HG03571 (cell line): ENCODE measurements at regions not wholly inside any gene's neighbourhood (a gene's known extent, or its start where the extent isn't known, plus 50 kb on each side); places are given as distances from the start of the nearest gene placed in this dataset.

Experiments
- ATAC-seq: cut with Tn5 transposase; IDR thresholded peaks from one replicate; pipeline ENCODE4 v1.9.1; 2021; ENCODE audit not compliant: unreplicated experiment

- no peak for ATAC-seq
Measured at GRCh38 chr14:29205658-29206057, 439.1 kb downstream of the FOXG1 start.

- no peak for ATAC-seq
Measured at GRCh38 chr14:29215853-29216252, 449.3 kb downstream of the FOXG1 start.

GRCh38 chr14:29216268-29217232 is 450.0 kb downstream of the FOXG1 start:
- ATAC-seq: no peak

- ATAC-seq: no peak
Measured at GRCh38 chr14:29217813-29218450, 451.3 kb downstream of the FOXG1 start.

GRCh38 chr14:29220072-29220471 is 453.5 kb downstream of the FOXG1 start:
- no peak for ATAC-seq

- ATAC-seq: no peak
Measured at GRCh38 chr14:29220566-29220965, 454.0 kb downstream of the FOXG1 start.

GRCh38 chr14:29222006-29222405 is 455.4 kb downstream of the FOXG1 start:
- ATAC-seq: no peak

GRCh38 chr14:29222671-29223268 is 456.2 kb downstream of the FOXG1 start:
- no peak for ATAC-seq

GRCh38 chr14:29223947-29224346 is 457.4 kb downstream of the FOXG1 start:
- no peak for ATAC-seq

GRCh38 chr14:29227631-29228030 is 461.0 kb downstream of the FOXG1 start:
- ATAC-seq: no peak

GRCh38 chr14:29232153-29232552 is 465.6 kb downstream of the FOXG1 start:
- ATAC-seq: no peak

GRCh38 chr14:29232711-29233110 is 466.1 kb downstream of the FOXG1 start:
- ATAC-seq: no peak

- ATAC-seq: no peak
Measured at GRCh38 chr14:29233188-29233587, 466.6 kb downstream of the FOXG1 start.

- ATAC-seq: no peak
Measured at GRCh38 chr14:29235991-29236390, 469.4 kb downstream of the FOXG1 start.

- no peak for ATAC-seq
Measured at GRCh38 chr14:29236401-29236800, 469.8 kb downstream of the FOXG1 start.

- no peak for ATAC-seq
Measured at GRCh38 chr14:29236848-29237247, 470.3 kb downstream of the FOXG1 start.

GRCh38 chr14:29240066-29240465 is 473.5 kb downstream of the FOXG1 start:
- ATAC-seq: no peak

GRCh38 chr14:29242755-29243754 is 476.5 kb downstream of the FOXG1 start:
- no peak for ATAC-seq

- ATAC-seq: no peak
Measured at GRCh38 chr14:29255692-29256091, 489.1 kb downstream of the FOXG1 start.

GRCh38 chr14:29262979-29263378 is 496.4 kb downstream of the FOXG1 start:
- no peak for ATAC-seq

- no peak for ATAC-seq
Measured at GRCh38 chr14:29264865-29265264, 498.3 kb downstream of the FOXG1 start.
